Uterus (tissue), 3 donors: ENCODE measurements at regions not wholly inside any gene's neighbourhood (a gene's known extent, or its start where the extent isn't known, plus 50 kb on each side); places are given as distances from the start of the nearest gene placed in this dataset.

Source experiments
- DNase-seq, 2 donors: peaks; one replicate each; pipeline ENCODE4 v3.0.0-alpha.2; 2019 to 2020
- H3K27ac ChIP-seq, 2 donors: fragments of 200-600 bp; sonication (generic); 1 replicate in 1 of 2; 2 replicates in 1 of 2; pipeline ENCODE4 v1.5.1; 2016 to 2018
- H3K27me3 ChIP-seq, 2 donors: fragments of 200-600 bp; sonication (generic); one replicate each; pipeline ENCODE4 v1.5.1; 2018 to 2019; ENCODE audit warnings: control low read depth in 1 of 2
- H3K36me3 ChIP-seq, 2 donors: fragments of 200-600 bp; sonication (generic); one replicate each; pipeline ENCODE4 v1.5.1; 2019; ENCODE audit warnings: control low read depth in 1 of 2
- H3K4me1 ChIP-seq, 2 donors: fragments of 200-600 bp; sonication (generic); one replicate each; pipeline ENCODE4 v1.5.1; 2018 to 2019; ENCODE audit warnings: control low read depth in 1 of 2
- H3K4me3 ChIP-seq, 2 donors: fragments of 200-600 bp; sonication (generic); 1 replicate in 1 of 2; 2 replicates in 1 of 2; pipeline ENCODE4 v1.5.1; 2018 to 2019; ENCODE audit warnings: mild to moderate bottlenecking in 1 of 2
- H3K9me3 ChIP-seq, 2 donors: fragments of 200-600 bp; sonication (generic); one replicate each; pipeline ENCODE4 v1.5.1; 2019; ENCODE audit warnings: control low read depth in 1 of 2
- CTCF ChIP-seq, 4 experiments: fragments of 200-600 bp in 2 of 4; fragments of 450-650 bp in 2 of 4; sonication (generic) in 2 of 4; IDR thresholded peaks; one replicate each; pipeline ENCODE4 v1.5.1; 2016 to 2019; ENCODE audit warnings: antibody characterized with exemption in 4 of 4, mild to moderate bottlenecking in 2 of 4, moderate library complexity in 1 of 4
- POLR2A ChIP-seq, 2 donors: fragments of 450-650 bp; IDR thresholded peaks; one replicate each; pipeline ENCODE4 v1.6.1; 2016; ENCODE audit warnings: antibody characterized with exemption in 2 of 2, mild to moderate bottlenecking in 1 of 2, moderate library complexity in 1 of 2
- intact Hi-C: fragments of 100-400 bp; cut with DNase I; formaldehyde crosslinking; loops from one replicate; pipeline ENCODE4 v1.15.1; 2023; ENCODE audit warnings: low total_unique reads
- donor health status: DM: yes; HTN: yes; CAD: no.

- Histone ChIP-seq H3K27me3 (no peaks in the 10 kb centered on the region), H3K9me3 (no peaks in the 10 kb centered on the region), H3K4me1 (no peaks in the 10 kb centered on the region), H3K27ac (no peak overlapping the region), H3K36me3 (no peaks in the 10 kb centered on the region), H3K4me3 (no peak overlapping the region)
- no peak for DNase-seq
- intact Hi-C loops: no loop called here
- TF ChIP-seq POLR2A (IDR thresholded peaks at IDR 0.05) (no peak), CTCF (IDR thresholded peaks at IDR 0.05) (no peak)
These were observed 276.9 kb downstream of the PRELID2 start for GRCh38 chr5:145558288-145558687.

GRCh38 chr5:145557345-145557744, 277.8 kb downstream of the PRELID2 start:
- no peaks in the 10 kb centered on the region for H3K4me1 ChIP-seq
- no peaks in the 10 kb centered on the region for H3K36me3 ChIP-seq
- H3K27ac ChIP-seq: no peak overlapping the region
- no peak for DNase-seq
- no peaks in the 10 kb centered on the region for H3K27me3 ChIP-seq
- H3K9me3 ChIP-seq: no peaks in the 10 kb centered on the region
- H3K4me3 ChIP-seq: no peak overlapping the region
- intact Hi-C loops: no loop called here
- TF ChIP-seq CTCF (IDR thresholded peaks at IDR 0.05) (no peak), POLR2A (IDR thresholded peaks at IDR 0.05) (no peak)

- Histone ChIP-seq H3K4me1 (no peaks in the 10 kb centered on the region), H3K27ac (no peak overlapping the region), H3K27me3 (no peaks in the 10 kb centered on the region), H3K4me3 (no peak overlapping the region), H3K36me3 (no peaks in the 10 kb centered on the region), H3K9me3 (no peaks in the 10 kb centered on the region)
- intact Hi-C loops: no loop called here
- DNase-seq: no peak
- TF ChIP-seq POLR2A (IDR thresholded peaks at IDR 0.05) (no peak), CTCF (IDR thresholded peaks at IDR 0.05) (no peak)
These were observed 280.7 kb downstream of the PRELID2 start for GRCh38 chr5:145554399-145554798.

- Histone ChIP-seq H3K36me3 (no peaks in the 10 kb centered on the region), H3K27ac (no peak overlapping the region), H3K9me3 (no peaks in the 10 kb centered on the region), H3K4me1 (no peaks in the 10 kb centered on the region), H3K27me3 (no peaks in the 10 kb centered on the region), H3K4me3 (no peak overlapping the region)
- TF ChIP-seq POLR2A (IDR thresholded peaks at IDR 0.05) (no peak), CTCF (IDR thresholded peaks at IDR 0.05) (no peak)
- intact Hi-C loops: no loop called here
- DNase-seq: no peak
These were observed 282.0 kb downstream of the PRELID2 start for GRCh38 chr5:145553177-145553576.

GRCh38 chr5:145551714-145552113, 283.4 kb downstream of the PRELID2 start:
- H3K9me3 ChIP-seq: no peaks in the 10 kb centered on the region
- H3K27me3 ChIP-seq: no peaks in the 10 kb centered on the region
- no peak overlapping the region for H3K27ac ChIP-seq
- TF ChIP-seq CTCF (IDR thresholded peaks at IDR 0.05) (no peak), POLR2A (IDR thresholded peaks at IDR 0.05) (no peak)
- intact Hi-C loops: no loop called here
- no peak overlapping the region for H3K4me3 ChIP-seq
- no peaks in the 10 kb centered on the region for H3K36me3 ChIP-seq
- DNase-seq: no peak
- H3K4me1 ChIP-seq: no peaks in the 10 kb centered on the region
